ENCODE measurements at regions not wholly inside any gene's neighbourhood (a gene's known extent, or its start where the extent isn't known, plus 50 kb on each side); places are given as distances from the start of the nearest gene placed in this dataset.
"Not testable (repeated sequence)": the region's sequence is repeated elsewhere in the genome, so short reads cannot be mapped to it uniquely, and the experiment has no call there.

- DNase-seq (ENCODE audit: extremely low read depth, low read depth) = no peak
Observed at GRCh38 chr4:174401471-174402130, 117.9 kb downstream of the CEP44 start.

- not testable (repeated sequence) for DNase-seq (ENCODE audit: extremely low read depth, low read depth)
Observed at GRCh38 chr4:174400603-174401302, 117.0 kb downstream of the CEP44 start.

- DNase-seq (ENCODE audit: extremely low read depth, low read depth) = no peak
Observed at GRCh38 chr4:174398728-174399127, 115.0 kb downstream of the CEP44 start.

- DNase-seq (ENCODE audit: extremely low read depth, low read depth) = no peak
Observed at GRCh38 chr4:174397366-174398155, 113.8 kb downstream of the CEP44 start.

GRCh38 chr4:174396599-174397110 lies 112.9 kb downstream of the CEP44 start:
- no peak for DNase-seq (ENCODE audit: extremely low read depth, low read depth)

- peak; percentile 27 for DNase-seq (ENCODE audit: extremely low read depth, low read depth)
Observed at GRCh38 chr4:174394915-174395314, 111.2 kb downstream of the CEP44 start.

- DNase-seq (ENCODE audit: extremely low read depth, low read depth) = no peak
Observed at GRCh38 chr4:174389439-174389838, 105.7 kb downstream of the CEP44 start.

GRCh38 chr4:174388461-174389145 lies 104.9 kb downstream of the CEP44 start:
- no peak for DNase-seq (ENCODE audit: extremely low read depth, low read depth)

- no peak for DNase-seq (ENCODE audit: extremely low read depth, low read depth)
Observed at GRCh38 chr4:174387721-174388120, 104.0 kb downstream of the CEP44 start.

GRCh38 chr4:174387143-174387542 lies 103.4 kb downstream of the CEP44 start:
- DNase-seq (ENCODE audit: extremely low read depth, low read depth) = no peak

GRCh38 chr4:174383783-174384182 lies 100.1 kb downstream of the CEP44 start:
- no peak for DNase-seq (ENCODE audit: extremely low read depth, low read depth)

- DNase-seq (ENCODE audit: extremely low read depth, low read depth) = not testable (repeated sequence)
Observed at GRCh38 chr4:174382938-174383605, 99.4 kb downstream of the CEP44 start.

Small RNA genes in the stretch of these regions (small RNA-seq; reads per million reads assigned to genes)
- gene MIR4276 = 0 reads per million in 2 experiments

All from NCI-H460 (cell line).